ENCODE measurements at regions not wholly inside any gene's neighbourhood (a gene's known extent, or its start where the extent isn't known, plus 50 kb on each side); places are given as distances from the start of the nearest gene placed in this dataset.
A peak's percentile ranks its signal among the peaks of the same experiment; 100 is the strongest.
"Not testable (repeated sequence)": the region's sequence is repeated elsewhere in the genome, so short reads cannot be mapped to it uniquely, and the experiment has no call there.

- H3K27ac Mint-ChIP-seq, result no peak overlapping the region
- POLR2A ChIA-PET, result no interaction called here
Measured at GRCh38 chr6:12613811-12614210, 102.8 kb upstream of the PHACTR1 start.

GRCh38 chr6:12614456-12614855, 102.1 kb upstream of the PHACTR1 start:
- ChIA-PET CTCF (no interaction called here), POLR2A (no interaction called here)
- no peak for DNase-seq
- Mint-ChIP-seq H3K4me3 (no peak overlapping the region), H3K27me3 (no peaks in the 10 kb centered on the region), H3K27ac (no peak overlapping the region), H3K9me3 (no peaks in the 10 kb centered on the region), H3K36me3 (ENCODE audit: low read depth) (no peaks in the 10 kb centered on the region), H3K4me1 (no peaks in the 10 kb centered on the region)

More at GRCh38 chr6:12613811-12614210, 102.8 kb upstream of the PHACTR1 start:
- Mint-ChIP-seq H3K4me3 (no peak overlapping the region), H3K4me1 (peaks cover under 1% of the 10 kb centered on the region), H3K27me3 (no peaks in the 10 kb centered on the region), H3K36me3 (ENCODE audit: low read depth) (no peaks in the 10 kb centered on the region), H3K9me3 (no peaks in the 10 kb centered on the region)
- no peak for DNase-seq
- CTCF ChIA-PET, result no interaction called here

DNA sequence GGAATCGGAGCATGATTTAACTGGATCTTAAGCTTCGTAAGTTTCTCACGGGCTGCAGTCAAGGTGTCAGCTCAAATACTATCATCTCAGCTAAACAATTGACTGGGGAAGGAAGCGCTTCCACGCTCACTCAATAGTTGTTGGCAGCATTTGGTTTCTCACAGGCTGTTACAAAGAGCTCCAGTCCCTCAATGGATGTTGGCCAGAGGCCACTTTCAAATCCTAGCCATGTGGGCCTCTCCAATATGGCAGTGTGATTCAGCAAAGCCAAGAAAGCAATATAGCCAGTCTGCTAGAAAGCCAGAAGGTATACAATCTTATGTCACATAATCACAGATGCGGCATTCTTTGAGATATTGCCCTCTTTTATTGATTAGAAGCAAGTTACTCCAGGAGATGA, 98.3 kb upstream of the PHACTR1 start:
- DNase-seq, result no peak
- Mint-ChIP-seq H3K4me3 (no peak overlapping the region), H3K4me1 (no peaks in the 10 kb centered on the region), H3K9me3 (no peaks in the 10 kb centered on the region), H3K27ac (no peak overlapping the region), H3K27me3 (no peaks in the 10 kb centered on the region), H3K36me3 (ENCODE audit: low read depth) (no peaks in the 10 kb centered on the region)
- POLR2A ChIA-PET, result no interaction called here
- CTCF ChIA-PET, result interaction anchor here (0.8 to 1.0 kb wide), 2 partner anchors 12 to 19 kb away, joined by 3 read pairs; no protein-coding TSS in a partner anchor

DNA sequence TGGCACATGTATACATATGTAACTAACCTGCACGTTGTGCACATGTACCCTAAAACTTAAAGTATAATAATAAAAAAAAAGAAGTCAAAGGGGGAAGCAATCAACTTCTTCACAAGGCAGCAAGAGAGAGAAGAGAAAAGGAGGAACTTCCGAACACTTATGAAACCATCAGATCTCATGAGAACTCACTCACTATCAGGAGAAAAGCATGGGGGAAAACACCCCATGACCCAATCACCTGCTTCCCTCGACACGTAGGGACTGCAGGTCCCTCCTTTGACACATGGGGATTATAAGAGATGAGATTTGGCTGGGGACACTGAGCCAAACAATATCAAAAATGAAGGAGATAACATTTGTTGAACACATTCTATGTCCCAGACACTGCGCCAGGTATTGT, 94.8 kb upstream of the PHACTR1 start:
- no peak overlapping the region for H3K27ac Mint-ChIP-seq
- no peaks in the 10 kb centered on the region for H3K9me3 Mint-ChIP-seq
- H3K27me3 Mint-ChIP-seq, result no peaks in the 10 kb centered on the region
- no peaks in the 10 kb centered on the region for H3K36me3 Mint-ChIP-seq (ENCODE audit: low read depth)
- DNase-seq, result no peak
- no peak overlapping the region for H3K4me3 Mint-ChIP-seq
- no peaks in the 10 kb centered on the region for H3K4me1 Mint-ChIP-seq
- ChIA-PET POLR2A (no interaction called here), CTCF (no interaction called here)

GRCh38 chr6:12622566-12622965, 94.0 kb upstream of the PHACTR1 start:
- ChIA-PET POLR2A (no interaction called here), CTCF (no interaction called here)
- Mint-ChIP-seq H3K4me3 (no peak overlapping the region), H3K4me1 (no peaks in the 10 kb centered on the region), H3K36me3 (ENCODE audit: low read depth) (no peaks in the 10 kb centered on the region), H3K27ac (no peak overlapping the region), H3K9me3 (no peaks in the 10 kb centered on the region), H3K27me3 (no peaks in the 10 kb centered on the region)
- no peak for DNase-seq

GRCh38 chr6:12624142-12624837, 92.3 kb upstream of the PHACTR1 start:
- no peak overlapping the region for H3K4me3 Mint-ChIP-seq
- H3K36me3 Mint-ChIP-seq (ENCODE audit: low read depth), result no peaks in the 10 kb centered on the region
- H3K27ac Mint-ChIP-seq, result no peak overlapping the region
- DNase-seq, result no peak
- CTCF ChIA-PET, result no interaction called here
- H3K9me3 Mint-ChIP-seq, result no peaks in the 10 kb centered on the region
- H3K27me3 Mint-ChIP-seq, result no peaks in the 10 kb centered on the region
- no peaks in the 10 kb centered on the region for H3K4me1 Mint-ChIP-seq
- POLR2A ChIA-PET, result no interaction called here

- Mint-ChIP-seq H3K36me3 (ENCODE audit: low read depth) (no peaks in the 10 kb centered on the region), H3K9me3 (no peaks in the 10 kb centered on the region), H3K27ac (no peak overlapping the region), H3K4me1 (no peaks in the 10 kb centered on the region), H3K27me3 (no peaks in the 10 kb centered on the region), H3K4me3 (no peak overlapping the region)
- ChIA-PET POLR2A (no interaction called here), CTCF (no interaction called here)
- DNase-seq, result no peak
Measured at GRCh38 chr6:12627053-12627452, 89.5 kb upstream of the PHACTR1 start.

DNA sequence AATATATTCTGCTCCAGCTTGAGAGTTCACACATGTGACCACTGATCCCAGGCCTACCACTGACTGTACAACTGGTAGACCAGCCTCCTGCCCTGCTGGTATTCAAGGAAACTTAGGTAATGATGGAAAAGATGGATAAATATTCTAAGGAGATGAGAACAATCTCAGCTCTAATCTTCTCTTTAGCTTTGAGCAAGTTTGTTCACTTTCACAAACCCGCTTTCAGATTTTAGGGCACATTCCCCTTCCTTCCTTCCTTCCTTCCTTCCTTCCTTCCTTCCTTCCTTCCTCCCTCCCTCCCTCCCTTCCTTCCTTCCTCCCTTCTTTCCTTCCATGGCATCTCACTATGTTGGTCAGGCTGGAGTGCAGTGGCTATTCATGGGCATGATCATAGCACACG, 88.2 kb upstream of the PHACTR1 start:
- ChIA-PET POLR2A (no interaction called here), CTCF (interaction anchor here (0.7 kb wide), 1 partner anchor 989 kb away, joined by 3 read pairs; no protein-coding TSS in a partner anchor)
- H3K4me3 Mint-ChIP-seq, result no peak overlapping the region
- no peaks in the 10 kb centered on the region for H3K9me3 Mint-ChIP-seq
- H3K27me3 Mint-ChIP-seq, result no peaks in the 10 kb centered on the region
- no peak overlapping the region for H3K27ac Mint-ChIP-seq
- H3K4me1 Mint-ChIP-seq, result no peaks in the 10 kb centered on the region
- no peak for DNase-seq
- H3K36me3 Mint-ChIP-seq (ENCODE audit: low read depth), result no peaks in the 10 kb centered on the region

- H3K27ac Mint-ChIP-seq; H3K4me1 Mint-ChIP-seq; H3K9me3 Mint-ChIP-seq; H3K27me3 Mint-ChIP-seq; CTCF ChIA-PET; H3K36me3 Mint-ChIP-seq (ENCODE audit: low read depth); POLR2A ChIA-PET; H3K4me3 Mint-ChIP-seq; DNase-seq: not testable (repeated sequence)
Measured at GRCh38 chr6:12633746-12634145, 82.8 kb upstream of the PHACTR1 start.

GRCh38 chr6:12635375-12635774, 81.2 kb upstream of the PHACTR1 start:
- H3K27me3 Mint-ChIP-seq, result peaks cover 1% of the 10 kb centered on the region
- H3K36me3 Mint-ChIP-seq (ENCODE audit: low read depth), result no peaks in the 10 kb centered on the region
- no peaks in the 10 kb centered on the region for H3K4me1 Mint-ChIP-seq
- no peaks in the 10 kb centered on the region for H3K9me3 Mint-ChIP-seq
- ChIA-PET CTCF (no interaction called here), POLR2A (no interaction called here)
- no peak overlapping the region for H3K27ac Mint-ChIP-seq
- no peak for DNase-seq
- H3K4me3 Mint-ChIP-seq, result no peak overlapping the region

DNA sequence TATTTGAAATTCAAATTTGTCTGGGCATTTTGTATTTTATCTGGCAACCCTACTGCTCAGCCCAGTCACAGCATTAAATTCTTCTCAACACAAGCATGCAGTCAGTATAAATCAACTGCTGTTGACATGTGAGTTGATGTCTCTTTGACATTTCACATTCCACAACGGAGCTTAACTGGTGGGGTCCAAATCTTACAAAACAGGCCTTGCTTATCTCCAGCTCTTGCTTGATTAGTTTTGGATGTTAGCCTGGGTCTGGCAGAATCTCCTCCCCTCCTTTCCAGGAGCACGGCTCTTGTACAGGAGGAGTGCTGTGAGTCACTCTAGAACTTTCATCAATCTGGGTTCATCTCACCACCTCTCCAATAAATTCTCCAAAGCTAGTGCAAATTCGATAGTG, 80.8 kb upstream of the PHACTR1 start:
- CTCF ChIA-PET, result no interaction called here
- Mint-ChIP-seq H3K36me3 (ENCODE audit: low read depth) (no peaks in the 10 kb centered on the region), H3K4me1 (no peaks in the 10 kb centered on the region)

GRCh38 chr6:12636336-12636735, 80.2 kb upstream of the PHACTR1 start:
- Mint-ChIP-seq H3K36me3 (ENCODE audit: low read depth) (no peaks in the 10 kb centered on the region), H3K4me1 (no peaks in the 10 kb centered on the region), H3K27ac (no peak overlapping the region), H3K27me3 (peaks cover 1% of the 10 kb centered on the region), H3K9me3 (no peaks in the 10 kb centered on the region), H3K4me3 (no peak overlapping the region)
- CTCF ChIA-PET, result interaction anchor here (0.6 to 1.0 kb wide), 2 partner anchors 18 to 321 kb away, joined by 3 read pairs; no protein-coding TSS in a partner anchor
- no peak for DNase-seq
- POLR2A ChIA-PET, result no interaction called here

More for the DNA sequence above, 80.8 kb upstream of the PHACTR1 start:
- H3K27ac Mint-ChIP-seq, result no peak overlapping the region
- no peak overlapping the region for H3K4me3 Mint-ChIP-seq
- POLR2A ChIA-PET, result no interaction called here
- H3K9me3 Mint-ChIP-seq, result no peaks in the 10 kb centered on the region
- H3K27me3 Mint-ChIP-seq, result peaks cover 1% of the 10 kb centered on the region
- DNase-seq, result no peak

- H3K27ac Mint-ChIP-seq, result no peak overlapping the region
- H3K9me3 Mint-ChIP-seq, result no peaks in the 10 kb centered on the region
- ChIA-PET CTCF (interaction anchor here (0.6 to 0.8 kb wide), 3 partner anchors 15 to 257 kb away, joined by 3 read pairs; no protein-coding TSS in a partner anchor), POLR2A (interaction anchor here (0.6 kb wide), 1 partner anchor 12 kb away, joined by 3 read pairs; no protein-coding TSS in a partner anchor)
- peaks cover 1% of the 10 kb centered on the region for H3K27me3 Mint-ChIP-seq
- H3K4me1 Mint-ChIP-seq, result no peaks in the 10 kb centered on the region
- DNase-seq, result peak; percentile 32
- no peaks in the 10 kb centered on the region for H3K36me3 Mint-ChIP-seq (ENCODE audit: low read depth)
- H3K4me3 Mint-ChIP-seq, result no peak overlapping the region
Measured at GRCh38 chr6:12637960-12638641, 78.5 kb upstream of the PHACTR1 start.

DNA sequence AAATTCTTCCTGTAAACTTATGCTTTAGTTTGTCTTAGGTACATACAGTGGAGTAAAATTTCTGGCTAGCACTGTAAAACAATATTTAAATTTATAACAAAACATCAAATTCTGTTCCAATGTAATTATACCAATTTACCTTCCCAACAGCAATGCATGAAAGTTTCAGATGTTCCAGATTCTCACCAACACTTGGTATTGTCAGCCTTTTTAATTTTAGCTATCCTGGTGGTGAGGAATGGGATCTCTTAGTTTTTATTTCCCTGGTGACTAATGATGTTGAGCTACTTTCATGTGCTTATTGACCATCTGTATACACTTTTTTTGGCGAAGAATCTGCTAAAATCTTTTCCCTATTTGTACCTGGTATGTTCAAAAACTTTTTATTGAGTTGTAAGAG, 76.1 kb upstream of the PHACTR1 start:
- no peak for DNase-seq
- no peaks in the 10 kb centered on the region for H3K36me3 Mint-ChIP-seq (ENCODE audit: low read depth)
- CTCF ChIA-PET, result no interaction called here
- no peaks in the 10 kb centered on the region for H3K4me1 Mint-ChIP-seq
- POLR2A ChIA-PET, result no interaction called here
- H3K27ac Mint-ChIP-seq, result no peak overlapping the region
- peaks cover 4% of the 10 kb centered on the region for H3K9me3 Mint-ChIP-seq
- H3K27me3 Mint-ChIP-seq, result no peaks in the 10 kb centered on the region
- no peak overlapping the region for H3K4me3 Mint-ChIP-seq
